Calu3 (cell line): ENCODE measurements at regions not wholly inside any gene's neighbourhood (a gene's known extent, or its start where the extent isn't known, plus 50 kb on each side); places are given as distances from the start of the nearest gene placed in this dataset.

Source experiments
- BruUV-seq: library from RNA; stranded (reverse); fragments of 400-500 nt; replicated peaks from 2 replicates; lab custom pipeline; 2021; lab: Mats Ljungman, UMichigan
- CTCF ChIA-PET: fragments of 300-600 bp; sonication (Branson Sonifier 250); formaldehyde crosslinking; loops from one replicate; lab custom pipeline; 2022; ENCODE audit warnings: antibody characterized with exemption; lab: Charles Lee
- DNase-seq: peaks from one replicate; pipeline ENCODE4 v3.0.0; 2022
- H3K27ac Mint-ChIP-seq: one replicate; pipeline ENCODE4 v1.8.0; 2022; ENCODE audit warnings: mixed read lengths; ENCODE audit not compliant: unreplicated experiment
- H3K27me3 Mint-ChIP-seq: one replicate; pipeline ENCODE4 v1.8.0; 2022; ENCODE audit warnings: mixed read lengths; ENCODE audit not compliant: unreplicated experiment
- H3K36me3 Mint-ChIP-seq: one replicate; pipeline ENCODE4 v1.8.0; 2022; ENCODE audit warnings: mild to moderate bottlenecking, moderate library complexity, mixed read lengths; ENCODE audit not compliant: insufficient read depth, unreplicated experiment
- H3K4me1 Mint-ChIP-seq: one replicate; pipeline ENCODE4 v1.8.0; 2022; ENCODE audit warnings: mild to moderate bottlenecking, low read depth, mixed read lengths; ENCODE audit not compliant: unreplicated experiment
- H3K4me3 Mint-ChIP-seq: one replicate; pipeline ENCODE4 v1.8.0; 2022; ENCODE audit warnings: mild to moderate bottlenecking, low read depth, moderate library complexity, mixed read lengths; ENCODE audit not compliant: unreplicated experiment
- H3K9me3 Mint-ChIP-seq: one replicate; pipeline ENCODE4 v1.8.0; 2022; ENCODE audit warnings: low read depth, mixed read lengths; ENCODE audit not compliant: unreplicated experiment
- intact Hi-C: fragments of 100-400 bp; cut with micrococcal nuclease; formaldehyde crosslinking; loops from one replicate; pipeline ENCODE4 v1.10.0; 2022; ENCODE audit not compliant: unreplicated experiment
- TF ChIP-seq, protein P1 (sequence below): fragments of 200-600 bp; IDR thresholded peaks from one replicate; pipeline ENCODE4 v1.8.0; 2022; ENCODE audit warnings: antibody characterized with exemption; ENCODE audit not compliant: unreplicated experiment

DNA sequence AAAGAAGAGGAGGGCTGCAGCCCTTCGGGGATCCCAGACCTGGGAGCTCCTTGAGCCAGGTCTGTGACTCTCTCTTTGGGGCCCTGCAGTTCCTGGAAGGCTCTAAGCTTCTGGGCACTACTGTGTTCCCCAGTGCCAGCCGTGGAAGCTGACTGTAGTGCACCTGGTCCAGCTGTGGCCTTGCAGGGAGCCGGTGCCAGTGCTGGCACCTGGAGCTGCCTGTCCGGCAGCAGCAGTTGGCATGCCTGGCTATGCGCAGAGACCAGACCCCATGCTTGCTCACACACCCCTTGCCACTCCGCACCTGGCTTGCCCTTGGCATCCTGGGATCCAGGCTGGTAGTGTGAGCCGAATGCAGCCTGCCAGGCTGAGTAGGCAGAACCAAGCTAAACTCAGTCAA lies 91.0 kb upstream of the PUM3 start:
- H3K27ac Mint-ChIP-seq, result no peak overlapping the region
- no peaks in the 10 kb centered on the region for H3K36me3 Mint-ChIP-seq
- TF ChIP-seq, protein P1, sequence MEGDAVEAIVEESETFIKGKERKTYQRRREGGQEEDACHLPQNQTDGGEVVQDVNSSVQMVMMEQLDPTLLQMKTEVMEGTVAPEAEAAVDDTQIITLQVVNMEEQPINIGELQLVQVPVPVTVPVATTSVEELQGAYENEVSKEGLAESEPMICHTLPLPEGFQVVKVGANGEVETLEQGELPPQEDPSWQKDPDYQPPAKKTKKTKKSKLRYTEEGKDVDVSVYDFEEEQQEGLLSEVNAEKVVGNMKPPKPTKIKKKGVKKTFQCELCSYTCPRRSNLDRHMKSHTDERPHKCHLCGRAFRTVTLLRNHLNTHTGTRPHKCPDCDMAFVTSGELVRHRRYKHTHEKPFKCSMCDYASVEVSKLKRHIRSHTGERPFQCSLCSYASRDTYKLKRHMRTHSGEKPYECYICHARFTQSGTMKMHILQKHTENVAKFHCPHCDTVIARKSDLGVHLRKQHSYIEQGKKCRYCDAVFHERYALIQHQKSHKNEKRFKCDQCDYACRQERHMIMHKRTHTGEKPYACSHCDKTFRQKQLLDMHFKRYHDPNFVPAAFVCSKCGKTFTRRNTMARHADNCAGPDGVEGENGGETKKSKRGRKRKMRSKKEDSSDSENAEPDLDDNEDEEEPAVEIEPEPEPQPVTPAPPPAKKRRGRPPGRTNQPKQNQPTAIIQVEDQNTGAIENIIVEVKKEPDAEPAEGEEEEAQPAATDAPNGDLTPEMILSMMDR, result no peak
- CTCF ChIA-PET, result no interaction called here
- no peaks in the 10 kb centered on the region for H3K4me1 Mint-ChIP-seq
- no peak for DNase-seq
- H3K27me3 Mint-ChIP-seq, result peaks cover 62% of the 10 kb centered on the region
- BruUV-seq, result no TSS peak
- no peak overlapping the region for H3K4me3 Mint-ChIP-seq
- H3K9me3 Mint-ChIP-seq, result no peaks in the 10 kb centered on the region
- intact Hi-C loops, result no loop called here

DNA sequence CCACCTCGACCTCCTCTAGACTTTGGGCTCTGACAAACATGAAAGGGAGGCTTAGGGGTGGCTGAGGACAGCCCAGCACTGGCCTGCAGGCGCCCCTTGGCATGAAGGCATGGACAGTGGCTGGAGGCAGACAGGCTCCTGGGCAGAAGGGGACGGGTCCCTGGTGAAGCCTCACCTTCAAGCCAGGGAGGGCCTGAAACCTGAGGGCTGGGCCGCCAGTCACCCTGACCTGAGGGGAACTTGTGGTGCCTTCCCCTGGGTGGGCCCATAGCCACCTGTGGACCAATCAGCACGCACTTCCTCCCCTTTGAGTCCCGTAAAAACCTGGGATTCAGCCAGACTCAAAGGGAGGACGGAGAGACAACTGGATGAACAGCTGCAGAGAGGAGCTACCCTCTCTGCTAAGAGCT lies 90.4 kb upstream of the PUM3 start:
- Mint-ChIP-seq H3K9me3 (no peaks in the 10 kb centered on the region), H3K27me3 (peaks cover 62% of the 10 kb centered on the region), H3K36me3 (no peaks in the 10 kb centered on the region), H3K27ac (no peak overlapping the region), H3K4me1 (no peaks in the 10 kb centered on the region), H3K4me3 (no peak overlapping the region)
- intact Hi-C loops, result no loop called here
- TF ChIP-seq, protein P1, result no peak
- CTCF ChIA-PET, result no interaction called here
- DNase-seq, result no peak
- BruUV-seq, result no TSS peak

GRCh38 chr9:2933165-2934095 lies 89.5 kb upstream of the PUM3 start:
- Mint-ChIP-seq H3K4me1 (no peaks in the 10 kb centered on the region), H3K27me3 (peaks cover 62% of the 10 kb centered on the region), H3K27ac (no peak overlapping the region), H3K4me3 (no peak overlapping the region), H3K36me3 (no peaks in the 10 kb centered on the region), H3K9me3 (no peaks in the 10 kb centered on the region)
- no peak for DNase-seq
- BruUV-seq, result no TSS peak
- TF ChIP-seq, protein P1, result no peak
- CTCF ChIA-PET, result no interaction called here
- intact Hi-C loops, result no loop called here

DNA sequence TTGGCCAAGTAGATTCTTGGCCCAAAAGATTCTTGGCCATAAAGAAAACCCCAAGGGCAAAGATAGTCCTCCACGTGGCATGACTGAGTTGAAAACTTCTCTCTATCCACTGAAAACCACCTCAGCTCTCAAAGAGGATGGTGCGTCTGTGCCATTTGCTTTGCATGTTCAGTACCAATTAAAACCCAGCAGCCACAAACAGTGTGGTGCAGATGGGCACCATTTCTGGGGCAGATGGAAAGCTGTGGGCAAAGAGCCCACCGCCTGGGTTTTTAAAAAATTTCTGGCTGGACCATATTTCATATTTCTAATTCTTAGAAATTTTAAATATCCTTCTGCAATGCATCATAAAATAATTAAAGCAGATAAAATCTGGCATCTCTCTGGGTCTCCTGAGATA lies 84.5 kb upstream of the PUM3 start:
- H3K4me3 Mint-ChIP-seq, result no peak overlapping the region
- no peak overlapping the region for H3K27ac Mint-ChIP-seq
- TF ChIP-seq, protein P1, result no peak
- H3K4me1 Mint-ChIP-seq, result no peaks in the 10 kb centered on the region
- no peak for DNase-seq
- H3K9me3 Mint-ChIP-seq, result no peaks in the 10 kb centered on the region
- H3K27me3 Mint-ChIP-seq, result peaks cover 51% of the 10 kb centered on the region
- no peaks in the 10 kb centered on the region for H3K36me3 Mint-ChIP-seq
- intact Hi-C loops, result no loop called here
- CTCF ChIA-PET, result no interaction called here
- no TSS peak for BruUV-seq
